NCI-H146 (cell line): ENCODE measurements at regions not wholly inside any gene's neighbourhood (a gene's known extent, or its start where the extent isn't known, plus 50 kb on each side); places are given as distances from the start of the nearest gene placed in this dataset.

Experiments
- DNase-seq: peaks from one replicate; lab custom pipeline; 2025; lab: John Stamatoyannopoulos, UW

DNA sequence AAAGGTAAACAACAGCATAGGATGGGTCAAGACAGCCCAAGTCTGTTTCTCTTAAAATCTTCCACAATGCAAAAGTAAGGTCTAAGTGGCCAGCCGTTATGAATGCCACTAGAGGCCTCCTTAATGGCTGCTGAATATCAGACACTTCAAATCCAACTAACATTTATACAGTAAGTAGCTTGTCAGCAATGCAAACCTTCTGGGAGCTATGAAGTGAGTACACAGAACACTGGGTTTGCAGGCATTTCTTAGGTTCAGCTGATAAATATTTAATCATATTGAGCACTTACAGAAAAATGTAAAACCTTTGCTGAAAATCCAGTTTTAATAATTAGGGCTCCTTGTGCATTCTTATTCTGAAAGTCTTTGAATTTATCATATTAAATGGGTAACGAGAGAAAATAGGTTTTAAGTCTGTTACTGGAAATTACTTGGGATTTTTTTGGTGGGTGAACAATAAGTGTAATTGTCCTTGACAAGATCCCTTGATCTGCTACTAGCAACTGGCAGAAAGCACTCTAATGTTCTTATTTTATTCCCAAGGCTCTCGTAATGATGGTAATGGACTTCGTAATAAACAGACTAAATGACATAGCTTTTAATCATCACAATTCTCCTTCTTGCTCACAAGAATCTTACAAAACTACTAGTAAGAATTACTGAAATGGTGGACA lies 141.7 kb upstream of the GPR149 start:
- DNase-seq = no peak

DNA sequence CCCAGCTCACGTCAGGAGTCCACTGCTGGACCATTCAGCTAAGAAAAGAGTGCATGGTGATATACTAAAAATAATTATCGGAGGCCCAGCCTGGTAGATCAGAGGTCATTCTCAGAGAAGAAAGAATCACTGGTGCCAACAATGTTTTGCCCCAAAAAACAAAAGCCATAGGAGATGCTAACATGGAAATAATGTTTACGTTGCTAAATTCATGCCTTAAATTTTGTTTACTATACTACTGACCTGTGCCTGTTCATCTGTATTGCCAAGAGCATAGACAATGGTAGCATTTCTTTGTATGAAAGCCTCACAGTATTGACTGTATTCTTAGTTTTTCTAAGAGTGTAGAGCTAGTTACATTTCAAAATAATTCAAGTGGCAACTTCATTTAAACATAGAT lies 138.1 kb upstream of the GPR149 start:
- DNase-seq = peak; percentile 12

DNA sequence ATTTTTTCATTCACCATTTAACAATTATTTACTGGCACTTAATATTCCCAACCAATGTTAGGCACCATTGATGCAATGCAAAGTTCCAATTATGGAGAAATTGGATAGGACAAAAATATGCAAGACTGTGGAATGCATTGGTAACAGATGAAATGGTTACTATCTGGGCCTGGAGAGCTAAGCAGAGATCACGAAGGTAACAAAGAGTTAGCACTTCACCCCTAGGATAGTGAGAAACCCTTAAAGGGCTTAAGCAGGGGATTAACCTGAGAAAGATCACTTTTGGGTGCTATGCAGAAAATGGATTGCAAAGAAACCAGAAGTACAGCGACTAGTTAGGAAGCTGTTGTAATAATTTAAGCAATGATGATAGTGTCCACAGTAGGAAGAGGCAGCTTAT lies 129.6 kb upstream of the GPR149 start:
- DNase-seq = no peak

DNA sequence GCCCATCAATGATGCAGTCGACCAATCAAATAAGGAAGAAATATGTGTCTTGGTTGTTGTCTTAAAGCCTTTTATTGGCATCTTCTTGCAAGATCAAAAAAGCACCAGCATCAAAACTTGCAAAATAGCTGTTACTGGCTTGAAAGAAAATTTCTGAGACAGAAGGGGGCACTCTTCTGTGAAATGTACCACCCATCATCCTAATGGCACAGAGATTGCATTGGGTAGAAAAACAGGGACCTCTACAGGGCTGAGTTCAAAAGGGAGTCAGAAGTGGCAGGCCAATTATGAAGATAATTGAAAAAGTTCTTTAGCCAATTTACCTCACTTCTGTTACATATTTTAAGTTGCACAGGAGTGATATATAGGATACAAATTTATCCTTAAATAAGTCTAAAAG lies 122.3 kb upstream of the GPR149 start:
- no peak for DNase-seq

DNA sequence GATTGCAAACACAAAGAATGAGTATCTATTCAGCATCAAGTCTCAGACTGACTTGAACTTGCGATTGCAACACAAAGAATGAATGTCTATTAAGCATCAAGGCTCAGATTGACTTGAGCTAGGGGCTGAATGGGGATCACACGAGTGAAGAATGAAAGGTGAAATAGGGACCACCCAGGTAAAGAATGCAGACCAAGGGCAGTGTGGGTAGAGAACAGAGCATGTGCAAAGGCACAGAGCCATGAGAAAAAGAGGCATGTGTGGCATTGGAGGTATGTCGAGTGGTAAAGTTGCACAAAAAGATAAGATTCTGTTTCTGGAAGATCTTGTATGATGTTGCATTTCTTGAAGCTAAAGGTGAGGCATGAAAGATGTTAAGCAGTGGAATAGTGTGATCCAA lies 119.4 kb upstream of the GPR149 start:
- DNase-seq = no peak

DNA sequence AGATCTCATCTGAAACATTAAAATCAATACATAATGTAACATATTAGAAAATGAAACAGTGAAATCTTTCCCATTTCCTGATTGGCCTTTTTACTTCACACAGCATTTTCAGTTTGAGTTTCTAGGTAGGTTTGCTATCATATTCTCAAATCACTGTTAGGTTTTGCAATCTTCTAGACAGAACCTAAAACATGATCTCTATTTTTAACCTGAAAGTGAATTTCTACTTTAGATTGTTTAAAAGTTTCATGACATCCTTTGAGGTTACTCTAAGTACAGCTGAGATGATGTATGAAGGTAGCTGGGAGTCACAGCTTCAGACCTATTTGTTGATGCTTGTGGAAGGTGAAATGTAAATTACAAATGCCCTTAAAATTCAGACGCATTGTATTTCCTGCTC lies 118.4 kb upstream of the GPR149 start:
- DNase-seq = no peak

DNA sequence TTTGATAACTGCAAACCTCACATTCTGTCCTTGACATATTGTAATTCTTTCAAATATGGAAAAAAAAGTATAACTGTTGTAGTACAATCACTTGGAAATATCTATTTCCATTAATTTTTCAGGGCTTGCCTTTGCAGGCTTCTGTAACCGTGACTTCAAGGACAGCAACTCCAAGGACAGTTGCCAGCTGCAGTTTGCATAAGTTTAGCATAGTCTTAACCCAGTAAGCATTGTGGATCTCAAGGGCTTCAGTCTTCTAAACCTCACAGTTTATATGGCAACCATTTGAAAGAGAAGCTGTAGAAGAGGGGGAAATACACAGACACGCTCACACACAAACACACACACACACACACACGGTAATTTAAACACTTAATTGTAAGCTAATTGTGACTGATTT lies 112.8 kb upstream of the GPR149 start:
- no peak for DNase-seq

DNA sequence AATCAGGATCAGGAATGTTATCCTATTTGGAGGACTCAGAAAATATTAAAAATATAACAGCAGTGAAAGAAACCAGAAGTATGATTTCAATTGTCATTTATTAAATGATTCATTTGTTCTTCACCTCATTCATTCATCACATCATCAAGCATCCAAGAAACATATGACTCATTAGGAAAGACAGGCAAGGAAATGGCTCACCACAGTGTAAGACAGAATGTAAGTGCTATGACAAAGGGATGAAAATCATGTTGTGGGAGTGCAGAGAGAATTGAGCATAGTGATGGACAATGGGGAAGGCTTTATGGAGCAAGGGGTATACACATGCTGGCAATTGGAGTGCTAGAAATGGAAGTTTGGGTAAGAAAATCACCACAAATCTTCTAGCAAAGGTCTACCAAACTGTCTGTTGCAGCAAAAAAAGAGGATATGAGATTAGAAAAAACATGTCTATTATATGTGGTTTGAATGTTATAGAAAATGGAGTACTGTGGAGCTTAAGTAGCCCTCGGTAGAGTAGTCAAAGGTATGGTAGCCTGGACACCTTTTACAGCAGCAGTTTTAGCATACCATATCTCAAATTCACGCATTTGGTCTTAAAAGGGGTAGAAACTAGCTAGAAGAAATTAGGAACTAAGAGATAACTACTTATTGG lies 111.1 kb upstream of the GPR149 start:
- DNase-seq = no peak

DNA sequence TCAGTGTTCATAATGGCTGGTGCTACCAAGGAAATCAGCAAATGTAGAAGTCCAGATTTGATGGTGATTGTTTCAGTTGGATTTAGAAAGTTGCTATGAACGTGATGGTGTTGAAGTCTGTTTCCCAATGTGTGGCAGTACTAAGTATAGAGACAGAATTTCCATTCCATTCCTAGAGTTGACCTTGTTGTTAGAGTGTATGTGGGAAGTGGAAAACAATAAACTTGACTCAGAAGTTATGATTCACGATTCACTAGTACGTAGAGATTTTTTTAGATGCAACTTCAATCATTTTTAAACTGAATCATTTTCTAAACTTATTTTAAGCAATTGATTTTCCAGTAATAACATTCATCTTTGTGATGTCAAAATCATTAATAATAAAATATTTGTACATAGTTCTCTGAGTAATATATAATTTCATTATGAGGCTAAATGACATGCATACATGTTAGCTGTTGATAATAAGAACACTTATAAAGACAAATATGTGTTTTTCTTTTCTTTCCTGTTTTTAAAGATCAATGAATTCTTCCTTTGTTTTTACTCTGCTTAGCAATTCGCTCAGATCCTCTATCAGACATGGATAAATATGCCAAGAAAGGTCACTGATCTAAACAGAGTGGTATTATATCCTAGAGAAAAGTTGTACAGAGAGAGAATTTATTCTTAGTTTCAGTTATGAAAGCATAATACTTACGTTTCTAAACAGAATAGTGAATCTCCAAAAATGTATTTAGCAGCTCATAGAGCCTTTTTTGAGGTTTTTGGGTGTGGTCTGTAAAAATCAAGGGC lies 108.8 kb upstream of the GPR149 start:
- DNase-seq = no peak

DNA sequence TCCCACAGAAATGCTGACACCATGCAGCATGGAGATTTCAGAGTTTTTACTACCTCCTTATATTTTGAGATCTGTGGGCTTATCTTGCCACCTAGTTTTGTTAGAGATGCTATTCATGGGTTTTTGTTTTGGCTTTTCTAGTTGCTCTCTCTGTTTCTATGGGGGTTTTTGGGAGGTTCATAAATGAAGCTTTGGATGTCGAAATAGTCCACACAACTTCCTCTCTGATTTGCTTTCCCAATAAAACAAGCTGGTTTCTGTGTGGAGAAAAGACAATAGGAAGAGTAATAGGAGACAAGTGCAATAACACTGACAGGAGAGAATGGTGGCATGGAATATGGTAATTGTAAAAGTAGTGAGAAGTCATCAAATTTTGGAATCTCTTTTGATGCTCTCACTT lies 106.8 kb upstream of the GPR149 start:
- no peak for DNase-seq

DNA sequence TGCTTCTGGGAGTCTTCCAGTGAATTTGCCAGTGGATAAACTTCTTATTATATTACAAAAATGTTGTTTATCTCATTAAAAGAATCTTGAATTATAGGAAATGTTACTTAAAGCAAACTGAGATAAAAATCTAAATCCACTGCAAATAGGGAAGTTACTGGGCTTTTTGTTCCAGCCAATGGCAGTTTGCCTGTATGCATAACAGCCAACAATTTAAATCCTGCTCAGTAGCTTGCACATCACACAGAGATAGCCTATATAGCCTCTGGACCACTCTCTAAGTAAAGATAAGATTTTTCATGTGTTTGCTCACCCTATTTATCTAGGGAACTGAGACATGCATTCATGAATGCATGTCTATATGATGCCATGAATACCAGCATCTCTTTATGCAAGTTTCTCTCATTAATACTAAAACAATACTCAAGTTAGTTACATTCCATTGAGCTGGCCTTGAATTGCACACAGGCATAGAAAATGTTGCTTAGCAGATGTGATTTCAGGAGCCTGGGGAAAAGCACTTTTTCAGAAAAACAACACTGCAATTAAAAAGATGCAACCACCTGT lies 92.1 kb upstream of the GPR149 start:
- DNase-seq = no peak

DNA sequence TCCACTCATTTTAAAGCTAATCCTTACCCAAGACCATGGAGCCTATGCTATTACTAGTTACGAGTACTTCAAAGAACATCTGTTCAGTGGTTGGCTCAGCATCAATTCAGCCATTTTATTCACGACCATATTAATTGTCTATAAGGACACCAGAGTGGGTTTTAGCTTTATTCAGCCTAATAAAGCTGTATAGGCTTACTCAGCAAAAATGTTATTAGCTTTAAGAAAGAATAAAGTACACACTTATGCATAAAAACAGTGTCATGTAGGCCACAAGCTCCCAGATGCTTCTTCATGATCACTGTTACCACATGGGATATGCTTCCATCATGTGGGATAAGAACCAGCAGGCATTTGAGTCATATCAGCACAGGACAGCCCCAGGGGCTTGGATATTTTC lies 87.4 kb upstream of the GPR149 start:
- no peak for DNase-seq

DNA sequence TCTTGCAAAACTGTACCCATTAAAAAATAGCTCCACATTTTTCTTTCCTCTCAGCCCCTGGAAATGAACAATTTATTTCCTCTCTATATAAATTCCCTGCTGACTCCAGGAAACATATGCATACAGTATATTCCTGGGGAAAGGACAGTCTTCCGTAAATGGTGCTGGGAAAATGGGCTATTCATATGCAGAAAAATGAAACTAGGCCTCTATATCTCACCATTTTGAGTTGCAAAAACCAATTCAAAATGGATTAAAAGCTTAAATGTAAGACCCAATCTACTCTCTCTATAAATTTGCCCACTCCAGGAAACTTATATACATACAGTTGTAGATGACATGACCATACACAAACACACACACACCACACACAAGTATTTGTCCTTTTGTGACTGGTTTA lies 85.9 kb upstream of the GPR149 start:
- no peak for DNase-seq

DNA sequence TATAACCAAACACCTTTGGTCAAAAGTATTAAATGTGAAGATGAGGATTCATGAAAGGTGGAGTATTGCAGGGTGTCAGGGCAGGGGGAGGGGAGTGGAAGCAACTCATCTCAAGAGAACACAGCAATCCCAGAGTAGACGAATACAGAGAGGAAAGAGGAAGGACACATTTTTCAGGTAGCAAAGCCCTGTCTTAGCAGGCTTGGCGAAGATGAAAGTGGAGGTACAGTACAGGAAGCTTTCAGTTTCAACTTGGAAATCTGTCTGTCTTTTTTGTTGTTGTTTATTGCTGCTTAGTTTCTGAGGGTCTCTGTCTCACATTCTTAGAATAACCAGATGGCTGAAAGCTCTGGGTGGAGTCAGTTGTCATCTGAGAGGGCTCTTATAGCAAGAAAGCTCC lies 80.8 kb upstream of the GPR149 start:
- DNase-seq = no peak

DNA sequence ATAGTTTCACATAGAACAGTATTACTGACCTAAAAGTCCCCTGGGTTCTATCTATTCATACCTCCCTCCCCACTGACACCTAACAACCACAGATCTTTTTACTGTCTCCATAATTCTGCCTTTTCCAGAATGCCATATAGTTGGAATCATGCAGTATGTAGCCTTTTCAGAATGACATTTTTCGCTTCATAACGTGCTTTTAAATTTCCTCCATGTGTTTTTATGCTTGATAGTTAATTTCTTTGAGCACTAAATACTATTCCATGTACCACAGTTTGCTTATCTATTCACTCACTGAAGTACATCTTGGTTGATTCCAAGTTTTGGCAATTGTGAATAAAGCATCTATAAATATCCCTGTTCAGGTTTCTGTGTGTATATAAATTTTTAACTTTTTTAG lies 77.7 kb upstream of the GPR149 start:
- no peak for DNase-seq

DNA sequence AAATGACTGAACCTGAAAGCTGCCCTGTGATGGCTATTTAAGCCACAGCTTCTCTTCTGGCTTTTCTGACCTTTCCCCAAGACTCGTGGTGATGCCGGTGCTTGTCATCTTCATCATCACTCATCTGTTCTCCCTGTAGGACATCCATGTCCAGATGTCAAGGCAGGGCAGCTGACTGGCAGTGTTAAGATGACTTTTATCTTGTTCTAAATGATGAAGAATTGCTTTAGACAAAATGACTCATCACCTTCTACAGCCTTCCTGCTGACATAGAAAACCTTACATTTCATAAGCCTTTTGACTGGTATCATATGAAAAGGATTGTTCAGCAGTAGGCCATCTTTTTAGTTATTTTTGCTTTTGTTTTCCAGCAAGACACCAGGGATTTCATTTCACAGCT lies 67.0 kb upstream of the GPR149 start:
- no peak for DNase-seq

DNA sequence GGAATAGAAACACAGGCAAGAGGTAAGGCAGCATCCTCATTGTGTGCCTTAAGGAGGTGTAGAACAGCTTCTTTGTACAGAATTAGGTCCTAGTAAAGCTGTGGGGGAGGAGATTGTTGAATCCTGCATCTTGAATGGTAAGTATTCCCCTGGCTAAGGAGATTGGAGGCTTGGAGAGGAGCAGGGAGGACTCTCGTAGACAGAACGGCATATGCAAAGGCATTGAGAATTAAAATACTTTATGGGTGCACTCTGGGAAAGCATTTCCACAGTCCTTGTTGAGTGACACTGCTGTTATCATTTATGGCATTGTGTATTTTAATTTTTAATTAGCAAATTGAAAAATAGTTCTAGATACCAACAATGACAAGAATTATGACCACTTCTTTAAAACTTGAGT lies 66.5 kb upstream of the GPR149 start:
- DNase-seq = no peak

DNA sequence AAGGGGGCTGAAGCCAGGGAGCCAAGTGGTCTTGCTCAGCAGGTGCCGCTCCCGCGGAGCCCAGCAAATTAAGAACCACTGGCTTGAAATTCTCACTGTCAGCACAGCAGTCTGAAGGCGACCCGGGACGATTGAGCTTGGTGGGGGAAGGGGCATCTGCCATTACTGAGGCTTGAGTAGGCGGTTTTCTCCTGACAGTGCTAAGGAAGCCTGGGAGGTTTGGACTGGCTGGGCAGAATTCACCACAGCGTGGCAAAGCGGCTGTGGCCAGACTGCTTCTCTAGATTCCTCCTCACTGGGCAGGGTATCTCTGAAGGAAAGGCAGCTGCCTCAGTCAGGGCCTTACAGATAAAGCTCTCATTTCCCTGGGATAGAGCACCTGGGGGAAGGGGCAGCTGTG lies 57.0 kb upstream of the GPR149 start:
- no peak for DNase-seq

DNA sequence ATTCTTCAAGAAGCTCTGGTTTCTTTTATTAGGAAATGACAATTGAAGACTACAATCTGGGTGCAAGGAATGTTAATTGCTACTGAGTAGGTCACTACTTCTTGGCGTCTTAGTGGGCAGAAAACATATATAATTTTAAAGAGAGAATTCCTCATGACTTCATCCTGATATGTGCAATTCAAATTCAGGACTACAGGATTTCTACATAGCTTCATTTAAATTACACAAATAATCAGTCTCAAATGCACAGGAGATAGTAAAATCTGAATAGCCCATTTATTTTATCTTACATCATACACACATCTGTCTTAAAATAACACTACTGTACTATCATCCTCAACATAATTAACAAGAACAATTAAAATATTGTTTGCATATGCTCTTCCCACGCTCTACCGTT lies 52.5 kb upstream of the GPR149 start:
- no peak for DNase-seq

DNA sequence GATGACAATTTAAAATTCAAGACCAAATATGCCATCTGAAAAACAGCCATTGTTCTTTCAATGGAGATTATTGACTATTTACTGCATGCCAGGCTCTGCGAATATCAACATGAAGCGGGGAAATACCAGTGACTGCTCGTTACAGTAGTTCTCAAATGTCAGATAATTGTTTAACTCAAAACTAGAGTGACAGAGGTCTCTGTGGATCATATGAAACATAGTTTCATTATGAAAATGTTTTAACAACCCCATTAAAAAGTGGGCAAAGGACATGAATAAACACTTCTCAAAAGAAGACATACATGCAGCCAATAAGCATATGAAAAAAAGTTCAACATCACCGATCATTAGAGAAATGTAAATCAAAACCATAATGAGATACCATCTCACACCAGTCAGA lies 50.0 kb upstream of the GPR149 start:
- DNase-seq = no peak
